Umbilical cord (tissue), 1 donor: ENCODE measurements at regions not wholly inside any gene's neighbourhood (a gene's known extent, or its start where the extent isn't known, plus 50 kb on each side); places are given as distances from the start of the nearest gene placed in this dataset.

Experiments used
- DNase-seq: peaks from one replicate; pipeline ENCODE4 v3.0.0-alpha.2; 2015; ENCODE audit warnings: low spot score

- DNase-seq, result no peak
These were observed 1103.3 kb upstream of the B3GALT2 start for GRCh38 chr1:194289569-194290266.

- no peak for DNase-seq
These were observed 1101.8 kb upstream of the B3GALT2 start for GRCh38 chr1:194288238-194288637.

DNA sequence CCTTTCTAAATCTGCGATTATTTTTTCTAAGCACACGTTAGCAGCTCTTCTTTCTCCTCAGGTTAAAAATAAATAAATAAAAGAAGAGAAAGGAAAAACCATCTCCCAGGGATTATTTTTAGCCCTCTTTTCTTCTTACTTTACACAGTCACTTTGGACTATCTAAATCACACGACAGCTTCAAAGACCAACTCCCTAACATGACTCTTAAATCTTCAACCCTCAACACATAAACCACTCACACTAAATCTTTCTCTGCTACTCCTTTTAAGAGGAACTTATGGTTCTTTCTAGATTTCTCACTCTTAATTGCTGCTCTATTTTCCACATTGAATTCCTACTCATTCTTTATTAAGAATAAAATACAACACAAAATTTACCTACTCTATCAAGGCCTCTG, 1095.0 kb upstream of the B3GALT2 start:
- DNase-seq, result no peak

DNA sequence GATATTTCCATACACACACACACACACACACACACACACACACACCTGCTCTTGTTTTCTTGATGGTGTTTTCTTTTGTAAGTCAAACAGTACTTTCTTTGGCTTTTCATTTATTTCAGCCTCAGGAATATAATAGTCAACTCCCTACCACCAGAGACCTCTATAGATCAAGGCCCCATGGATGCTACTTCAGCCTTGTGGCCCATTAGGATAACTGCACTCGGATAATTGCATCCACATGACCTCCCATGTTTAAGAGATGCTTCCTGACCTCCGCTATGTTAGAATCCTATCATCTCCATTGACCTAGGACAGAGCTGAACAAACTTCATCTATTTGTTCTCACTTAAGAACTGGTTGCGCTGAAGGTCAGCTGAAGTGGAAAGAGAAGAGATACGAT, 1094.0 kb upstream of the B3GALT2 start:
- DNase-seq, result no peak

DNA sequence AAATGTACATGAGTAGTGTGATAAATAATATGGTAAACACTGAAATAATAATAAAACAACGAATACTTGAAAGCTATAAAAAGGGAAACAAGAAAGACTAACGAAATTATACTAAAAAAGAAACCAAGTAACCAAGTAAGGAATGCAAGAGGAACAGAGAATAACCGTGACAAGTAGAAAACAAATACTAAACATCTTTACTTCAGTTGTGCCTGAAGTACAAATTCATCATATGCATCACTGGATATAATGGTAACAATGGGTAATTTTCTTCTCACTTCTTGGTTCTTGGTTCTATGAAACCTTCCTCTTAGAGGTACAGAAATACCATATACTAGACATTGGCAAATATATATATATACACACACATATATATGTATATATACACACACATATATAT, 1093.6 kb upstream of the B3GALT2 start:
- no peak for DNase-seq

GRCh38 chr1:194277927-194278326, 1091.5 kb upstream of the B3GALT2 start:
- DNase-seq, result no peak

- DNase-seq, result peak; percentile 15
These were observed 1087.2 kb upstream of the B3GALT2 start for GRCh38 chr1:194273660-194274059.

- DNase-seq, result peak; percentile 3
These were observed 1082.4 kb upstream of the B3GALT2 start for GRCh38 chr1:194268839-194269238.

DNA sequence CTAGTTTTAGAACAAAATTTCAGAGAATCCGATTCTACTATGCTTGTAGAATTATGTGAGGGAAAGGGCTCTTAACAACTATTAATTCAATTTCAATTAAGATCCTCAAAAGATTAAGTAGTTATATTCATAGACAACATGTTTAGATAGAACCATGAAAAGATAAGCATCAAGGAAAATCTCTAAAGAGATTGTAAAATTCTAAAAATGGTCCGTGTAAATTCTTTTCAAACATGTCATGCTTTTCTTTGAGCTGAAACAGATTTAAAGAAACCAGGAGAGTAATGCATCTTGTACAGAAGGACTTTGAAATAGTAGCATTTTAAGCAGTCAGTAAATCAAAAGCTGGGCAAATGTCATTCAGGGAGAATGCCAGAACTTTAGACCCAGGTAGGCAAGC, 1080.6 kb upstream of the B3GALT2 start:
- peak; percentile 22 for DNase-seq

DNA sequence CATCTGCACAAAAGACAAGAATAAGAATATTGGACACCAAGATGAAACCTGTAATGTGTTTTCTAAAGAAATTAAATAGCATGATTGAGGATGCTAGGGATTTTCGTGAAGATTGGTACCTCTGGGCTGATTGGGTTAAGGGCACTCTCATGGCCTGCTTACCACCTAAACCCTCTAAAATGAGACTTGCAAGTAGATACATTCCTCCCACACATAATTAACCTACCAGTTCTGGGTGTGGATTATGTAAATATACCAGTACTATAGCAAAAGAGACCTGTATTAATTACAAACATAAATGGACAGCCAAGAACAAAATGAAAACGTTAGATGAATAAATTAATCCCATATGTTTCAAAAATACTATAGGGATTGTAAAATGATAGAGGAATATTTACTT, 1069.6 kb upstream of the B3GALT2 start:
- no peak for DNase-seq

DNA sequence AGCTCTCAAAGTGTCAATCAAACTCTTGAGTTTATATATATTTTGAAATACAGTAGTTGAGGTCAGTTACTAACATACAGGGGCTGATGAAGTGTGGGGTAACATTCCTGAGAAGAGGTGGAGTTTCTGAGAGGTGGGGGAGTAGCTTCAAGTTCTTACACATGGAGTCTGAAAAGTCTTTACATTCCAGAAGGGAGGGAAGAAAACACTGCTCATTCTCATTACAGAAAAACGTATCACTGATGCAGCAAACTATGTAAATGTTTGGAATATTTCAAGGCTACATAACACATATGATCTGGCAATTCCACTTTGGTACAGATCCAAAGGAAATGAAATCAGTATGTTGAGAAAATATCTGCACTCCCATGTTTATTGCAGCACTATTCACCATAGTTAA, 1065.8 kb upstream of the B3GALT2 start:
- DNase-seq, result peak; percentile 13

GRCh38 chr1:194241215-194241614, 1054.8 kb upstream of the B3GALT2 start:
- DNase-seq, result no peak

- no peak for DNase-seq
These were observed 1046.7 kb upstream of the B3GALT2 start for GRCh38 chr1:194233069-194233468.

GRCh38 chr1:194230351-194231144, 1044.1 kb upstream of the B3GALT2 start:
- DNase-seq, result no peak

- no peak for DNase-seq
These were observed 1042.0 kb upstream of the B3GALT2 start for GRCh38 chr1:194228427-194228826.

- no peak for DNase-seq
These were observed 1040.7 kb upstream of the B3GALT2 start for GRCh38 chr1:194227161-194227560.

GRCh38 chr1:194225821-194226220, 1039.4 kb upstream of the B3GALT2 start:
- no peak for DNase-seq

GRCh38 chr1:194223596-194223995, 1037.2 kb upstream of the B3GALT2 start:
- no peak for DNase-seq

DNA sequence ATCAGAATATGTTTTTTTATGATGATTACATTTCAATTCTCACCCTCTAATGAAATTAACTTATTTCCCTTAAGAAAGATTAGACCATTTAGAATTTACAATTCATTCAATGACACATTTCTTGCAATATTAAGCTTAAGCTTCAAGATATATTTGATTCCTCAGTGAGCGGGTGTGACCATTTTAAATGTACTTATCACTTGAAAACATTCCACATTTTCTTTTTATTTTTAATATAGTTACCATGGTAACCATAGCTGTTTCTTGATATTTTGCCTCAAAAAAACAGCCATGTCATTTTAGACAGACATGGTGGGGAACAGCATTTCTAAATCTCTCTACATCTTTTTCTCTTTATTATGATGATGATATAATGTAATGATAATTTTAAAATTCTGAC, 1029.0 kb upstream of the B3GALT2 start:
- DNase-seq, result no peak

DNA sequence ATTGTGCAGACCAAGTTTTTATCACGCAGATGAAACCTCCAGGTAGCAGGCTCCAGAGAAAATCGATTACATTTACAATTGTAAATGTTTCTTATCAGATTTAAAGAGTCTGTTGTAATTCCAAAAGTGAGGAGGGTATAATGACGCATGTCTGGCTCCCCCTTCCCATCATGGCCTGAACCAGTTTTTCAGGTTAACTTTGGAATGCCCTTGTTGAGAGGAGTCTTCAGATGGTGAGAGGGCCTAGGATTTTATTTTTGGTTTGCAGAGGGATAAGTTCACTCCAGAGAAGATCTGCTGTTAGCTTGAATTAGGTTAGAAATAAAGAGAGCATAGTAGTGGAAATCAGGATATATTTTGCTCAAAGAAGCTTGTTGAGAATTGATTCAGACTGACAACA, 1028.3 kb upstream of the B3GALT2 start:
- DNase-seq, result no peak

DNA sequence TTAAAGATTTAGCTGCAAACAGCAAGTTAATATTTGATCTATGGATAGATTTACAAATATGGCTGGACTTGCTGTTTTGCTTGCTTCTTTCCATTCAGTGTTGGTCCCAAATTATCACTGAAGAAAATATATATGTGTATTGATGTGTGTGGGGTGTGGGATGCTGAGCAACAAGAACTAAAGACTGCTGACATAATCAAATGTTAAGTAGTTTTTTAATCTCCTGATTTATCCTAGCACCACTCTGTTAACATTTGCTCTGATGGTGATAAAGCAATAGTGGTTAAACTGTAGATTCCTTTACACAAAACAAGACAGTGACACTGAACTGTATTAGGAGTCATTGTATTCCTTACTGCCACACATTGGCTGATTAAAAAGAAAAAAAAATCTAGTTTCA, 1023.5 kb upstream of the B3GALT2 start:
- no peak for DNase-seq

DNA sequence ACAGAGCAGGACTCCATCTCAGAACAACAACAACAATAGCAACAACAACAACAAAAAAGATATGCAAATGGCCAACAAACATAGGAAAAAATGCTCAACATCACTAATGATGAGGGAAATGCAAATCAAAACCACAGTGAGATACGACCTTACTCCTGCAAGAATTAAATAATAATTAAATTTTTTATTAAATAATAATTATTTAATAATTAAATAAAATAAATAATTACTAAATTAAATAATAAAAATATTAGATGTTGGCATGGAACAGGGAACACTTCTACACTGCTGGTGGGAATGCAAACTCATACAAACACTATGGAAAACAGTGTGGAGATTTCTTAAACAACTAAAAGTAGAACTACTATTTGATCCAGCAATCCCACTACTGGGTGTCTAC, 1022.3 kb upstream of the B3GALT2 start:
- no peak for DNase-seq

DNA sequence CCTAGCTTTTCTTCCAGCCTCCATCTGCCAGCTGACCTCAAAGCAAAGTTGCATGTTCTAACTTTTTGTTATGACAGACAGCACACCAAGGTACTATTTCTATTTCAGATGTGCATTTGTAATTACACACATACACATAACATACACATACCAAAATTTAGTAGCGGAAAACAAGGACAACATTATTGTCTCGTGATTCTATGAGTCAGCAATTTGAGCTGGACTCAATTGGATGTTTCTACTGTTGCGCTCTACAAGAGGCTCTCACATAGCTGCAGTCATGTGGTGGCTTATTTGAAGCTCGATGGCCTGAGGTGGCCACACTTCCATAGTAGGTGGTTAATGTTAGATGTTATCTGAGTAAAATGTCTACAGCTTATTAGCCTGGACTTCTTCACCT, 1010.1 kb upstream of the B3GALT2 start:
- no peak for DNase-seq
